ENCODE measurements at regions not wholly inside any gene's neighbourhood (a gene's known extent, or its start where the extent isn't known, plus 50 kb on each side); places are given as distances from the start of the nearest gene placed in this dataset.

DNA sequence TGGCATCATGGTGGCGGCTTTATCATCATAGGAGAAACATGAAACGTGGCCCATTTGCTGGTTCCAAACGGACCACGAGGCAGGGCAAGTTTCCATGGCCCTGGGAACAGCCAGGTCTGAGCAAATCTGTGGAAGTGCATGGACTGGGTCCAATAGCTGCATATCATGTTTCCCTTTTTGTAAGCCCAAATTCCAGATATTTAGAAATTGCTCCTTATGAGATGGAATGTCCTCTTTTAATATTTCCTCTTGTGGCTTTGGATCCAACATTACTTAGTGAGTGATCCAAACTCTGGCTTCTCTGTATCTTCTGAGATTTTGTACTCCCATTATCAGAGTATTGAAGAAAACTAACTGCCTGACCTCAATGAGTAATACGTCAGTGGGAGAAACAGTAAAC, 79.8 kb upstream of the FBXL7 start:
- no peaks in the 10 kb centered on the region for H3K36me3 ChIP-seq
- peaks cover 0 to 23% (median 3%) of the 10 kb centered on the region in 8 donors for H3K9me3 ChIP-seq
- WGBS, 5 donors: 74 to 81% (median 75%) methylated on average over 5 of the region's 5 CpGs
- H3K27ac ChIP-seq: no peak overlapping the region
- no peak for TF ChIP-seq POLR2AphosphoS5 (IDR thresholded peaks at IDR 0.05)
- no peak for TF ChIP-seq POLR2A (IDR thresholded peaks at IDR 0.05)
- TF ChIP-seq, protein P1, sequence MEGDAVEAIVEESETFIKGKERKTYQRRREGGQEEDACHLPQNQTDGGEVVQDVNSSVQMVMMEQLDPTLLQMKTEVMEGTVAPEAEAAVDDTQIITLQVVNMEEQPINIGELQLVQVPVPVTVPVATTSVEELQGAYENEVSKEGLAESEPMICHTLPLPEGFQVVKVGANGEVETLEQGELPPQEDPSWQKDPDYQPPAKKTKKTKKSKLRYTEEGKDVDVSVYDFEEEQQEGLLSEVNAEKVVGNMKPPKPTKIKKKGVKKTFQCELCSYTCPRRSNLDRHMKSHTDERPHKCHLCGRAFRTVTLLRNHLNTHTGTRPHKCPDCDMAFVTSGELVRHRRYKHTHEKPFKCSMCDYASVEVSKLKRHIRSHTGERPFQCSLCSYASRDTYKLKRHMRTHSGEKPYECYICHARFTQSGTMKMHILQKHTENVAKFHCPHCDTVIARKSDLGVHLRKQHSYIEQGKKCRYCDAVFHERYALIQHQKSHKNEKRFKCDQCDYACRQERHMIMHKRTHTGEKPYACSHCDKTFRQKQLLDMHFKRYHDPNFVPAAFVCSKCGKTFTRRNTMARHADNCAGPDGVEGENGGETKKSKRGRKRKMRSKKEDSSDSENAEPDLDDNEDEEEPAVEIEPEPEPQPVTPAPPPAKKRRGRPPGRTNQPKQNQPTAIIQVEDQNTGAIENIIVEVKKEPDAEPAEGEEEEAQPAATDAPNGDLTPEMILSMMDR (IDR thresholded peaks at IDR 0.05 in 8 of 11, conservative IDR thresholded peaks at IDR 0.05 in 3 of 11): no peak
- H3K4me1 ChIP-seq: no peaks in the 10 kb centered on the region
- intact Hi-C loops (cut with DNase I; ENCODE audit: low total_unique reads): no loop called here
- no peak overlapping the region for H3K4me3 ChIP-seq
- H3K27me3 ChIP-seq (replicated peaks in 1 of 7): no peaks in the 10 kb centered on the region
- no peak for DNase-seq

DNA sequence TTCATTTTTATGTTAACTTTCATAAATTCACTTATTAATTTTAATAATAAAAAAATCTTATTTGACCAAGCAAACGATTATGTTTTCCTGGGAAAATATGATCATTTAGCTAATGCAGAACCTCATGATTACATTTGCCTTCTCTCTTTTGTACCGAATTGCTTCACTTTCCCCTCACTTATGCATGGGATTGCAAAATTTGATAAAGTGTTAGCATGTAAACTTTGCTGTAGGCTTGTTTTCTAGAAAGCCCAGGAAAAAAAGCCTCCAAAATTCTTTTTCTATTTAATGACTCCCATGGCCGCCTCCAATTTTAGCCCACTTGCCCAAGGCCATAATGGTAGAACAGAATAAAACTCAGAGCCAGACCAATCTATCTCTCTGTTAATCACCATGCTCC, 82.8 kb upstream of the FBXL7 start:
- Histone ChIP-seq H3K9me3 (peaks cover 0 to 28% (median 12%) of the 10 kb centered on the region in 8 donors), H3K4me3 (no peak overlapping the region), H3K27me3 (replicated peaks in 1 of 7) (no peaks in the 10 kb centered on the region), H3K36me3 (no peaks in the 10 kb centered on the region), H3K4me1 (no peaks in the 10 kb centered on the region), H3K27ac (no peak overlapping the region)
- no peak for TF ChIP-seq POLR2AphosphoS5 (IDR thresholded peaks at IDR 0.05)
- no peak for TF ChIP-seq POLR2A (IDR thresholded peaks at IDR 0.05)
- TF ChIP-seq, protein P1 (IDR thresholded peaks at IDR 0.05 in 8 of 11, conservative IDR thresholded peaks at IDR 0.05 in 3 of 11): no peak
- 86 to 96% (median 89%) methylated on average over 3 of the region's 3 CpGs for WGBS, 5 donors
- DNase-seq: no peak
- intact Hi-C loops (cut with DNase I; ENCODE audit: low total_unique reads): no loop called here

DNA sequence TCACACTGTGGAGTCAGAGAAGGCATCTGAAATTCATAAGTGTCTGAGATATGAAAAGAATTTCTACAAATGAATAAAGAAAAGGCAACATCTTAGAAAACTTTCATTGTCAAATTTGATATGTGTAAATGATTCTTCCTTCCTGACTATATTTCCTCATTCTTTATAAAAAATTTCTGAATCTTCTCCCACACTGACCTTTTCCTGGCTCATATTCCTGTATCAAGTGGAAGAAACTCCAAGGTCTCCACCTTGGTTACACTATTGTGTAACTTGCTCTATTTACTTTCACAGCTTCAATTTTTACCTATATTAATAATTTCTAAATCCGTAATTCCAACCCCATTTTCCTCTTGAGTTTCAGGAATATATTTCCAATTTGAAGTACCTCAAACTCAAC, 93.5 kb upstream of the FBXL7 start:
- Histone ChIP-seq H3K27ac (no peak overlapping the region), H3K4me1 (no peaks in the 10 kb centered on the region), H3K27me3 (replicated peaks in 1 of 7) (no peaks in the 10 kb centered on the region), H3K36me3 (no peaks in the 10 kb centered on the region), H3K4me3 (no peak overlapping the region), H3K9me3 (peaks cover 3 to 37% (median 25%) of the 10 kb centered on the region in 8 donors)
- DNase-seq: no peak
- intact Hi-C loops (cut with DNase I; ENCODE audit: low total_unique reads): no loop called here
- WGBS, 5 donors: 64 to 79% (median 76%) methylated on average over 1 of the region's 1 CpG
- TF ChIP-seq, protein P1 (IDR thresholded peaks at IDR 0.05 in 8 of 11, conservative IDR thresholded peaks at IDR 0.05 in 3 of 11): no peak
- TF ChIP-seq POLR2A (IDR thresholded peaks at IDR 0.05): no peak
- TF ChIP-seq POLR2AphosphoS5 (IDR thresholded peaks at IDR 0.05): no peak

DNA sequence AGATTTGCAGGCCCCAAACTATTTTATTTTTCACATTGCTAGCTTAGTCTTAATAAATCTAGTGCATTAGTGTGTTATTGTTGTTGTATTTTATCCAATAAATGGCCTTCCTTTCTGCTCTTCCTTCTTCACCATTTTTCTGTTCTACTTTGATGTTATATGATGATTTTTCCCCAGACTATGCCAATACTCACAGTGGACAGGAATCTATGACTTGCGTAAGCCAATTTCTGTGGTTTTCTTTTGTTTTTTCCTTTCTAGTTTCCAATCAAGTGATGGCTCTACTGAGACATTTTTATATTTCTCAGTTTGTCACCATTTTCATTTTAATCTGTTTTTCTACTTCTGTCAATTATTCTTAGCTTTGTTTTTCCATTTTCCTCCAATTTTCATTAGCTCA, 106.8 kb upstream of the FBXL7 start:
- WGBS, 5 donors: 91 to 100% (median 95%) methylated on average over 1 of the region's 1 CpG
- H3K4me1 ChIP-seq: no peaks in the 10 kb centered on the region
- H3K4me3 ChIP-seq: no peak overlapping the region
- no peak overlapping the region for H3K27ac ChIP-seq
- H3K36me3 ChIP-seq: no peaks in the 10 kb centered on the region
- no peaks in the 10 kb centered on the region for H3K27me3 ChIP-seq (replicated peaks in 1 of 7)
- H3K9me3 ChIP-seq: no peaks in the 10 kb centered on the region
- no peak for TF ChIP-seq POLR2A (IDR thresholded peaks at IDR 0.05)
- no peak for TF ChIP-seq POLR2AphosphoS5 (IDR thresholded peaks at IDR 0.05)
- TF ChIP-seq, protein P1 (IDR thresholded peaks at IDR 0.05 in 8 of 11, conservative IDR thresholded peaks at IDR 0.05 in 3 of 11): no peak
- intact Hi-C loops (cut with DNase I; ENCODE audit: low total_unique reads): no loop called here
- DNase-seq: no peak

Measured in spleen (tissue), 11 donors.